ENCODE measurements at regions not wholly inside any gene's neighbourhood (a gene's known extent, or its start where the extent isn't known, plus 50 kb on each side); places are given as distances from the start of the nearest gene placed in this dataset.

DNA sequence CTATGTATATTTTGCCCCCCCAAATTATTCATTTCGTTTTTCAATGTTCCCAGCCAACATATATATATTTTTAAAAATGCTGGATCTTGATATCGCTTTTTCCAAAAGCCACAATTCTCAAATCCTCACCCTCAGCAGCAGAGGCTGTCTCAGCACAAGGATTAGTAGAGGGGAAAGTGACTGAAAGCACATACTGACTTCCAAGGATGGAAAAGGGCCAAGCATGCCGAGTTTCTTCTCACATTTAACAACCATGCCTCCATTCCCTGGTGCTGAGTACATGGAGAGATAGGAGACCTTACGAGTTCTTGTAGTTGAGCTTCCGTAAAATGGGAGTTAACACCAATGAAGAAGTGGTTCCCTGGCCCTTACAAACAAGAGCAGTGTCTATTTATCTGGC lies 403.4 kb upstream of the DCN start:
- H3K27me3 Mint-ChIP-seq (ENCODE audit: insufficient read depth, unreplicated experiment) = no peaks in the 10 kb centered on the region
- no peaks in the 10 kb centered on the region for H3K36me3 Mint-ChIP-seq (ENCODE audit: insufficient read depth, unreplicated experiment)
- Histone ChIP-seq H3K4me1 (no peaks in the 10 kb centered on the region), H3K27me3 (replicated peaks; ENCODE audit: control insufficient read depth, insufficient read depth, low read length) (no peaks in the 10 kb centered on the region), H3K4me3 (ENCODE audit: low read depth, low read length) (no peak overlapping the region), H3K36me3 (ENCODE audit: control insufficient read depth, insufficient read depth, low read length) (no peaks in the 10 kb centered on the region), H3K9me3 (no peaks in the 10 kb centered on the region)
- intact Hi-C loops (cut with micrococcal nuclease; ENCODE audit: unreplicated experiment) = no loop called here
- H3K27ac Mint-ChIP-seq (ENCODE audit: unreplicated experiment) = no peak overlapping the region
- no TSS peak for BruUV-seq (replicated peaks)
- ChIA-PET POLR2A (no interaction called here), CTCF (no interaction called here)
- no peak overlapping the region for H3K4me3 Mint-ChIP-seq (ENCODE audit: unreplicated experiment)
- H3K4me1 Mint-ChIP-seq (ENCODE audit: low read depth, unreplicated experiment) = no peaks in the 10 kb centered on the region
- H3K9me3 Mint-ChIP-seq (ENCODE audit: unreplicated experiment) = no peaks in the 10 kb centered on the region
- TF ChIP-seq CTCF (IDR thresholded peaks at IDR 0.05; ENCODE audit: insufficient read depth in 1 of 2, low read depth in 1 of 2, low read length in 1 of 2, severe bottlenecking in 1 of 2, unreplicated experiment in 1 of 2) = no peak
- no peak for DNase-seq

DNA sequence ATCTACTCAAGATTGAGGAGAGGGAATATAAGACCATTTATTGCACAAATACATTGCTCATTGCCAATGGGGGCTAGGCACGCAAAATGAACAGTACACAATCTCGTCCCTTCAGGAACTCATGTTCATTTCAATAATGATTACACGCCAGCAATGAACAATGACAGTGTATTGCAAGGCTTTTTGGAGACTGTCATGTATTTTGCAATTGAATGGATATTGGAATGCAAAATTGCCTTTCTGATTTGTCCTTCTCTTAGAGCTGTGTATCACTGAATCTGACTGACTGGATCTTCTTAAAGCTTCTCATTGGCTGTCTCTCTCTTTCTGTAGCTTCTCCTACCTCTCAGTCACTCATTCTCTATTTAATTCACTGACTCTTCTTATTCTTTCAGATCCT lies 400.2 kb upstream of the DCN start:
- no peaks in the 10 kb centered on the region for H3K27me3 Mint-ChIP-seq (ENCODE audit: insufficient read depth, unreplicated experiment)
- intact Hi-C loops (cut with micrococcal nuclease; ENCODE audit: unreplicated experiment) = no loop called here
- no peaks in the 10 kb centered on the region for H3K4me1 Mint-ChIP-seq (ENCODE audit: low read depth, unreplicated experiment)
- no peaks in the 10 kb centered on the region for H3K4me1 ChIP-seq
- H3K4me3 ChIP-seq (ENCODE audit: low read depth, low read length) = no peak overlapping the region
- no peak overlapping the region for H3K4me3 Mint-ChIP-seq (ENCODE audit: unreplicated experiment)
- CTCF ChIA-PET = no interaction called here
- no peaks in the 10 kb centered on the region for H3K9me3 Mint-ChIP-seq (ENCODE audit: unreplicated experiment)
- no peaks in the 10 kb centered on the region for H3K36me3 Mint-ChIP-seq (ENCODE audit: insufficient read depth, unreplicated experiment)
- POLR2A ChIA-PET = no interaction called here
- no peaks in the 10 kb centered on the region; the same call in 1 of the 2 replicates for H3K36me3 ChIP-seq (ENCODE audit: control insufficient read depth, insufficient read depth, low read length)
- H3K27ac Mint-ChIP-seq (ENCODE audit: unreplicated experiment) = no peak overlapping the region
- no TSS peak for BruUV-seq (replicated peaks)
- no peaks in the 10 kb centered on the region for H3K27me3 ChIP-seq (replicated peaks; ENCODE audit: control insufficient read depth, insufficient read depth, low read length)
- TF ChIP-seq CTCF (IDR thresholded peaks at IDR 0.05; ENCODE audit: insufficient read depth in 1 of 2, low read depth in 1 of 2, low read length in 1 of 2, severe bottlenecking in 1 of 2, unreplicated experiment in 1 of 2) = no peak
- no peak for DNase-seq
- no peaks in the 10 kb centered on the region for H3K9me3 ChIP-seq

DNA sequence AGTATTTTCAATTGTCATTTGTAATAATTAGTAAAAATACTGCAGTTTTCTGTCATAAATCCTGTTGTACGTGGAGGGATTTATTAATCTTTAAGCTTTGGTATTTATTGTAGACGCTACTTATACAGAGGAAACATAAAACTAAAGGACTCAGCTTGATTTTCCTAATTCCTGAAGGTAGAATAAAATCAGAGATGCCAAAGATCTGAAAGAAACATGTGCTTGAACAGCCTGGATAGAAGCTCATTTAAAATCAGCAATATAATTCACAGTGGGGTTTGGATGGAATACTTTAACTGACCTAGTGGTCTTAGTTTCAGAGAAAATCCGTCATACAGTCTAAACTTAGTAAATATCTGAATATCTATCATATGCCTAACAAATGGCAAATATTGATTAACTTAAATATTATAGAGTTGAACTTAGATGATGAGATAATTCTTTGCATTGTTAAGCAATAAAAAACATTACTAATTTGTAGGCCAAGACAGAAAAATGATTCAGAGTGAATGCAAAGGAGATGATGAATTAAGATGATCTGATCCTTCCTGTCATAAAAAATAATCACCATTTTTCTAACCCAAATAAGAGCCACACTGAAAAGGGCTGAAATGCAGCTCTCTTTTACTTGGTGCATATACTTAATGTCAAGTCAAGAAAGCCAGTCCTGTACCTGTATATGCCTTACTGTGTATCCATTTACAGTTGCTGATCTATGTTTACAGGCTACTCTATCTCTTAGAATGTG lies 397.1 kb upstream of the DCN start:
- no peak overlapping the region for H3K4me3 Mint-ChIP-seq (ENCODE audit: unreplicated experiment)
- no peaks in the 10 kb centered on the region for H3K36me3 Mint-ChIP-seq (ENCODE audit: insufficient read depth, unreplicated experiment)
- H3K4me1 Mint-ChIP-seq (ENCODE audit: low read depth, unreplicated experiment) = no peaks in the 10 kb centered on the region
- no peak for TF ChIP-seq CTCF (IDR thresholded peaks at IDR 0.05; ENCODE audit: insufficient read depth in 1 of 2, low read depth in 1 of 2, low read length in 1 of 2, severe bottlenecking in 1 of 2, unreplicated experiment in 1 of 2)
- no peaks in the 10 kb centered on the region for H3K27me3 Mint-ChIP-seq (ENCODE audit: insufficient read depth, unreplicated experiment)
- DNase-seq = no peak
- ChIA-PET CTCF (interaction anchor here (0.7 kb wide), 2 partner anchors 23 to 27 kb away, joined by 3 to 4 read pairs; no protein-coding TSS in a partner anchor), POLR2A (no interaction called here)
- Histone ChIP-seq H3K9me3 (no peaks in the 10 kb centered on the region), H3K27me3 (replicated peaks; ENCODE audit: control insufficient read depth, insufficient read depth, low read length) (no peaks in the 10 kb centered on the region), H3K4me3 (ENCODE audit: low read depth, low read length) (no peak overlapping the region), H3K4me1 (no peaks in the 10 kb centered on the region), H3K36me3 (ENCODE audit: control insufficient read depth, insufficient read depth, low read length) (no peaks in the 10 kb centered on the region; the same call in 1 of the 2 replicates)
- no TSS peak for BruUV-seq (replicated peaks)
- intact Hi-C loops (cut with micrococcal nuclease; ENCODE audit: unreplicated experiment) = loop anchor here (10.0 kb wide), 2 partner anchors 195 to 995 kb away; no protein-coding TSS in a partner anchor
- no peak overlapping the region for H3K27ac Mint-ChIP-seq (ENCODE audit: unreplicated experiment)
- no peaks in the 10 kb centered on the region for H3K9me3 Mint-ChIP-seq (ENCODE audit: unreplicated experiment)
